ENCODE measurements at regions not wholly inside any gene's neighbourhood (a gene's known extent, or its start where the extent isn't known, plus 50 kb on each side); places are given as distances from the start of the nearest gene placed in this dataset.
"Not testable (repeated sequence)": the region's sequence is repeated elsewhere in the genome, so short reads cannot be mapped to it uniquely, and the experiment has no call there.

- not testable (repeated sequence) for H3K4me3 ChIP-seq (ENCODE audit: low read depth in 1 of 2, low read length in 2 of 2); H3K27ac ChIP-seq (ENCODE audit: low read depth in 2 of 2, low read length in 1 of 2); H3K9me3 ChIP-seq (ENCODE audit: control insufficient read depth in 2 of 2, insufficient read depth in 1 of 2, low read depth in 1 of 2, low read length in 1 of 2); H3K4me1 ChIP-seq (ENCODE audit: control insufficient read depth in 2 of 2, insufficient read depth in 2 of 2, low read length in 1 of 2); H3K27me3 ChIP-seq (ENCODE audit: control insufficient read depth in 1 of 2, insufficient read depth in 2 of 2, low read length in 2 of 2); H3K36me3 ChIP-seq (ENCODE audit: control insufficient read depth in 2 of 2, insufficient read depth in 2 of 2, low read length in 1 of 2)
- WGBS, 2 donors, result 91 to 96% methylated on average over 2 of the region's 2 CpGs
Observed at GRCh38 chr6:150493552-150493951, 106.1 kb upstream of the PLEKHG1 start.

GRCh38 chr6:150494241-150494640 is 105.4 kb upstream of the PLEKHG1 start:
- WGBS, 2 donors, result 70 to 79% methylated on average over 5 of the region's 5 CpGs
- Histone ChIP-seq H3K27ac (ENCODE audit: low read depth in 2 of 2, low read length in 1 of 2) (no peak overlapping the region), H3K36me3 (ENCODE audit: control insufficient read depth in 2 of 2, insufficient read depth in 2 of 2, low read length in 1 of 2) (no peaks in the 10 kb centered on the region)

DNA sequence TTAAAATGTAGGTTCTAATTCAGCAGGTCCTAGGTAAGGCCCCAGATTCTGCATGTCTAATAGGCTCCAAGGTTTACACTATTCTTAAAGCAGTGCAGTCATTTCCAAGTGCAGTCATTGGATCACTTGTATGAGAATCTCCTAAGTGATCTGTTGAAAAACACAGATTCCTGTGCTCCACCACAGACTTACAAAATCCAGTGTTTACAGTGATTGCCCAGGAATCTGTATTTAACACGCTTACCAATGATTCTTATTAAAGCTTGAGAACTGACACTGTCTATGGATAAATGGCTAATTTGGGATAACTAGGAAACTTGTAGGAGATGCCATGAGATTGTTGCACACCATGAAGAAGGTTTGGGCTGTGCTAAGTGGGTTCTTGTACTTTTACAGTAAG is 104.6 kb upstream of the PLEKHG1 start:
- Histone ChIP-seq H3K4me3 (ENCODE audit: low read depth in 1 of 2, low read length in 2 of 2) (no peak overlapping the region), H3K36me3 (ENCODE audit: control insufficient read depth in 2 of 2, insufficient read depth in 2 of 2, low read length in 1 of 2) (no peaks in the 10 kb centered on the region), H3K4me1 (ENCODE audit: control insufficient read depth in 2 of 2, insufficient read depth in 2 of 2, low read length in 1 of 2) (peaks cover 2 to 3% of the 10 kb centered on the region in 2 donors), H3K9me3 (ENCODE audit: control insufficient read depth in 2 of 2, insufficient read depth in 1 of 2, low read depth in 1 of 2, low read length in 1 of 2) (peaks cover 0 to 2% of the 10 kb centered on the region in 2 donors), H3K27me3 (ENCODE audit: control insufficient read depth in 1 of 2, insufficient read depth in 2 of 2, low read length in 2 of 2) (no peaks in the 10 kb centered on the region), H3K27ac (ENCODE audit: low read depth in 2 of 2, low read length in 1 of 2) (no peak overlapping the region)
- WGBS, 2 donors, result 100% methylated on average over 1 of the region's 1 CpG

More at GRCh38 chr6:150494241-150494640, 105.4 kb upstream of the PLEKHG1 start:
- H3K4me1 ChIP-seq (ENCODE audit: control insufficient read depth in 2 of 2, insufficient read depth in 2 of 2, low read length in 1 of 2), result peaks cover 2 to 3% of the 10 kb centered on the region in 2 donors
- peaks cover 0 to 2% of the 10 kb centered on the region in 2 donors for H3K9me3 ChIP-seq (ENCODE audit: control insufficient read depth in 2 of 2, insufficient read depth in 1 of 2, low read depth in 1 of 2, low read length in 1 of 2)
- no peaks in the 10 kb centered on the region for H3K27me3 ChIP-seq (ENCODE audit: control insufficient read depth in 1 of 2, insufficient read depth in 2 of 2, low read length in 2 of 2)
- H3K4me3 ChIP-seq (ENCODE audit: low read depth in 1 of 2, low read length in 2 of 2), result no peak overlapping the region

- Histone ChIP-seq H3K27me3 (ENCODE audit: control insufficient read depth in 1 of 2, insufficient read depth in 2 of 2, low read length in 2 of 2) (no peaks in the 10 kb centered on the region), H3K4me3 (ENCODE audit: low read depth in 1 of 2, low read length in 2 of 2) (no peak overlapping the region), H3K36me3 (ENCODE audit: control insufficient read depth in 2 of 2, insufficient read depth in 2 of 2, low read length in 1 of 2) (no peaks in the 10 kb centered on the region), H3K4me1 (ENCODE audit: control insufficient read depth in 2 of 2, insufficient read depth in 2 of 2, low read length in 1 of 2) (peaks cover 0 to 3% of the 10 kb centered on the region in 2 donors), H3K27ac (ENCODE audit: low read depth in 2 of 2, low read length in 1 of 2) (no peak overlapping the region), H3K9me3 (ENCODE audit: control insufficient read depth in 2 of 2, insufficient read depth in 1 of 2, low read depth in 1 of 2, low read length in 1 of 2) (peaks cover 0 to 2% of the 10 kb centered on the region in 2 donors)
- WGBS, 2 donors, result 87 to 88% methylated on average over 2 of the region's 2 CpGs
Observed at GRCh38 chr6:150496629-150497028, 103.1 kb upstream of the PLEKHG1 start.

GRCh38 chr6:150499882-150500312 is 99.8 kb upstream of the PLEKHG1 start:
- Histone ChIP-seq H3K4me1 (ENCODE audit: control insufficient read depth in 2 of 2, insufficient read depth in 2 of 2, low read length in 1 of 2) (no peaks in the 10 kb centered on the region), H3K9me3 (ENCODE audit: control insufficient read depth in 2 of 2, insufficient read depth in 1 of 2, low read depth in 1 of 2, low read length in 1 of 2) (no peaks in the 10 kb centered on the region), H3K27ac (ENCODE audit: low read depth in 2 of 2, low read length in 1 of 2) (no peak overlapping the region), H3K27me3 (ENCODE audit: control insufficient read depth in 1 of 2, insufficient read depth in 2 of 2, low read length in 2 of 2) (no peaks in the 10 kb centered on the region), H3K36me3 (ENCODE audit: control insufficient read depth in 2 of 2, insufficient read depth in 2 of 2, low read length in 1 of 2) (no peaks in the 10 kb centered on the region), H3K4me3 (ENCODE audit: low read depth in 1 of 2, low read length in 2 of 2) (no peak overlapping the region)
- 80% methylated on average over 3 of the region's 3 CpGs for WGBS, 2 donors

DNA sequence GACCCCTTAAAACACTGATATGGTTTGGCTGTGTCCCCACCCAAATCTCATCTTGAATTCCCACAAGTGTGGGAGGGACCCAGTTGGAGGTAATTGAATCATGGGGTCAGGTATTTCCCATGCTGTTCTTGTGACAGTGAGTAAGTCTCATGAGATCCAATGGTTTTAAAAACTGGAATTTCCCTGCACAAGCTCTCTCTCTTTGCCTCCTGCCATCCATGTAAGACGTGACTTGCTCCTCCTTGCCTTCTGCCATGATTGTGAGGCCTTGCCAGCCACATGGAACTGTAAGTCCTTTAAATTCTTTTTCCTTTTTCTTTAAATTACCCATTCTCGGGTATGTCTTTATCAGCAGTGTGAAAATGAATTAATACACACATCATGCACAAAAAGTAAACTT is 99.1 kb upstream of the PLEKHG1 start:
- H3K36me3 ChIP-seq (ENCODE audit: control insufficient read depth in 2 of 2, insufficient read depth in 2 of 2, low read length in 1 of 2); H3K4me3 ChIP-seq (ENCODE audit: low read depth in 1 of 2, low read length in 2 of 2); H3K4me1 ChIP-seq (ENCODE audit: control insufficient read depth in 2 of 2, insufficient read depth in 2 of 2, low read length in 1 of 2); H3K27me3 ChIP-seq (ENCODE audit: control insufficient read depth in 1 of 2, insufficient read depth in 2 of 2, low read length in 2 of 2); H3K27ac ChIP-seq (ENCODE audit: low read depth in 2 of 2, low read length in 1 of 2); H3K9me3 ChIP-seq (ENCODE audit: control insufficient read depth in 2 of 2, insufficient read depth in 1 of 2, low read depth in 1 of 2, low read length in 1 of 2): not testable (repeated sequence)
- 79 to 90% methylated on average over 2 of the region's 2 CpGs for WGBS, 2 donors

GRCh38 chr6:150503041-150503440 is 96.6 kb upstream of the PLEKHG1 start:
- H3K36me3 ChIP-seq (ENCODE audit: control insufficient read depth in 2 of 2, insufficient read depth in 2 of 2, low read length in 1 of 2), result no peaks in the 10 kb centered on the region
- H3K27ac ChIP-seq (ENCODE audit: low read depth in 2 of 2, low read length in 1 of 2), result no peak overlapping the region
- H3K9me3 ChIP-seq (ENCODE audit: control insufficient read depth in 2 of 2, insufficient read depth in 1 of 2, low read depth in 1 of 2, low read length in 1 of 2), result no peaks in the 10 kb centered on the region
- no peaks in the 10 kb centered on the region for H3K27me3 ChIP-seq (ENCODE audit: control insufficient read depth in 1 of 2, insufficient read depth in 2 of 2, low read length in 2 of 2)
- no peak overlapping the region for H3K4me3 ChIP-seq (ENCODE audit: low read depth in 1 of 2, low read length in 2 of 2)
- no peaks in the 10 kb centered on the region for H3K4me1 ChIP-seq (ENCODE audit: control insufficient read depth in 2 of 2, insufficient read depth in 2 of 2, low read length in 1 of 2)
- WGBS, 2 donors, result 88 to 89% methylated on average over 1 of the region's 1 CpG

DNA sequence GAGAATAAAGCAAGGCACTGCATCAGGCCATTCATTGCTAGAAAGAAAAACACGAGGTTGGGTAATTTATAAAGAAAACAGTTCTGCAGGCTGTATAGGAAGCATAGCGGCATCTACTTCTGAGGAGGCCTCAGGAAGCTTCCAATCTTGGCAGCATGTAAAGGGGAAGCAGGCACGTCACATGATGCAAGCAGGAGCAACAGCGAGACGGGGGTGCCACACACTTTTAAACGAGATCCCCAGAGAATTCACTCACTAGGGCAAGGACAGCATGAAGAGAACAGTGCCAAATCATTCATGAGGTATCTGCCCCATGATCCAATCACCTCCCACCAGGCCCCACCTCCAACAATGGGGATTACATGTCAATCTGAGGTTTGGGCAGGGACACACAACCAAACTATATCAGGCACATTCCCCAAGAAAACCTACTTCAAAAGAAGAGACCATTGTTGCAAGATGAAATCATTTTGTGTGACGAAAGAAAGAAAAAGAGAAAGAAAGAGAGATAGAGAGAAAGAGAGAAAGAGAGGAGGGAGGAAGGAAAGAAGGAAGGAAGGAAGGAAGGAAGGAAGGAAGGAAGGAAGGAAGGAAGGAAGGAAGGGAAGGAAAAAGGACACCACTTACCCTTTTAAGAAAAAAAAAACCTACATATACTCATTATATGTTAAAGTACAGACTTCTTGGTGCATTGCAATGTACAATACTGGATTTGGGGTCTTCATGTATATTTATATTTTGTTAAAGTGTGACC is 95.9 kb upstream of the PLEKHG1 start:
- H3K36me3 ChIP-seq (ENCODE audit: control insufficient read depth in 2 of 2, insufficient read depth in 2 of 2, low read length in 1 of 2), result no peaks in the 10 kb centered on the region
- H3K9me3 ChIP-seq (ENCODE audit: control insufficient read depth in 2 of 2, insufficient read depth in 1 of 2, low read depth in 1 of 2, low read length in 1 of 2), result no peaks in the 10 kb centered on the region
- H3K4me1 ChIP-seq (ENCODE audit: control insufficient read depth in 2 of 2, insufficient read depth in 2 of 2, low read length in 1 of 2), result no peaks in the 10 kb centered on the region
- no peak overlapping the region for H3K27ac ChIP-seq (ENCODE audit: low read depth in 2 of 2, low read length in 1 of 2)
- no peaks in the 10 kb centered on the region for H3K27me3 ChIP-seq (ENCODE audit: control insufficient read depth in 1 of 2, insufficient read depth in 2 of 2, low read length in 2 of 2)
- H3K4me3 ChIP-seq (ENCODE audit: low read depth in 1 of 2, low read length in 2 of 2), result no peak overlapping the region
- 86 to 90% methylated on average over 7 of the region's 7 CpGs for WGBS, 2 donors

DNA sequence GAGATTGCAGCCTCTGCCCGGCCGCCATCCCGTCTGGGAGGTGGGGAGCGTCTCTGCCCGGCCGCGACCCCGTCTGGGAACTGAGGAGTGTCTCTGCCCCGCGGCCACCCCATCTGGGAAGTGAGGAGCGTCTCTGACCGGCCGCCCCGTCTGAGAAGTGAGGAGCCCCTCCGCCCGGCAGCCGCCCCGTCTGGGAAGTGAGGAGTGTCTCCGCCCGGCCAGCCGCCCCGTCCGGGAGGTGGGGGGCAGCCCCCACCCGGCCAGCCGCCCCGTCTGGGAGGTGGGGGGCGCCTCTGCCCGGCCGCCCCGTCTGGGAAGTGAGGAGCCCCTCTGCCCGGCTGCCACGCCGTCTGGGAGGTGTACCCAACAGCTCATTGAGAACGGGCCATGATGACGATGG is 92.3 kb upstream of the PLEKHG1 start:
- 96 to 97% methylated on average over 23 to 35 of the region's 35 CpGs for WGBS, 2 donors
- H3K4me1 ChIP-seq (ENCODE audit: control insufficient read depth in 2 of 2, insufficient read depth in 2 of 2, low read length in 1 of 2); H3K27ac ChIP-seq (ENCODE audit: low read depth in 2 of 2, low read length in 1 of 2); H3K27me3 ChIP-seq (ENCODE audit: control insufficient read depth in 1 of 2, insufficient read depth in 2 of 2, low read length in 2 of 2); H3K4me3 ChIP-seq (ENCODE audit: low read depth in 1 of 2, low read length in 2 of 2); H3K36me3 ChIP-seq (ENCODE audit: control insufficient read depth in 2 of 2, insufficient read depth in 2 of 2, low read length in 1 of 2); H3K9me3 ChIP-seq (ENCODE audit: control insufficient read depth in 2 of 2, insufficient read depth in 1 of 2, low read depth in 1 of 2, low read length in 1 of 2): not testable (repeated sequence)

DNA sequence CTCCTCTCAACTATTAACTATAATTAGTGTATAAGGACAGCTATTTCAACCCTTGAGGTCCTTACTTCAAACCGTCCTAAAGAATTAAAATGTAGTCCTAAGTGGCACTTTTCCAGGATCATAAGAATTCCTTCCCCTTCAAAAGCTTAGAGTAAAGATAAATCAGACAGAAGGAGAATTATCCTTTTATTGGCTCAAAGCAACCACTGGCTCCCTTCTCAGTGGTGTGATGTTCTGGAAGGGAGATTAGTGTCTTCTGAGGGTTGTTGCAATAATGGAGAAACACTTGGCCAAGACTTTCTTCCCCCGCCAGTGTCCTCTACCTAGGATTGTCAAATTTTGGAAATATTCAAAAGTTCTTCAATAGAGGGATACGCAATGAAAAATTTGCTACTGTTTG is 89.1 kb upstream of the PLEKHG1 start:
- WGBS, 2 donors, result 74 to 80% methylated on average over 3 of the region's 3 CpGs
- Histone ChIP-seq H3K4me3 (ENCODE audit: low read depth in 1 of 2, low read length in 2 of 2) (no peak overlapping the region), H3K27me3 (ENCODE audit: control insufficient read depth in 1 of 2, insufficient read depth in 2 of 2, low read length in 2 of 2) (no peaks in the 10 kb centered on the region), H3K27ac (ENCODE audit: low read depth in 2 of 2, low read length in 1 of 2) (no peak overlapping the region), H3K4me1 (ENCODE audit: control insufficient read depth in 2 of 2, insufficient read depth in 2 of 2, low read length in 1 of 2) (no peaks in the 10 kb centered on the region), H3K36me3 (ENCODE audit: control insufficient read depth in 2 of 2, insufficient read depth in 2 of 2, low read length in 1 of 2) (no peaks in the 10 kb centered on the region), H3K9me3 (ENCODE audit: control insufficient read depth in 2 of 2, insufficient read depth in 1 of 2, low read depth in 1 of 2, low read length in 1 of 2) (no peaks in the 10 kb centered on the region)
